GM12873 (cell line): ENCODE measurements at regions not wholly inside any gene's neighbourhood (a gene's known extent, or its start where the extent isn't known, plus 50 kb on each side); places are given as distances from the start of the nearest gene placed in this dataset.

Source experiments
- CTCF ChIP-seq: IDR thresholded peaks from 2 replicates; pipeline ENCODE4 v1.5.1; 2012; ENCODE audit warnings: low read depth, mild to moderate bottlenecking, moderate library complexity, low read length, control low read depth; ENCODE audit not compliant: insufficient read depth; ENCODE audit errors: missing control alignments

- no peak for TF ChIP-seq CTCF
Observed at GRCh38 chr1:5711956-5712645, 280.1 kb downstream of the NPHP4 start.

DNA sequence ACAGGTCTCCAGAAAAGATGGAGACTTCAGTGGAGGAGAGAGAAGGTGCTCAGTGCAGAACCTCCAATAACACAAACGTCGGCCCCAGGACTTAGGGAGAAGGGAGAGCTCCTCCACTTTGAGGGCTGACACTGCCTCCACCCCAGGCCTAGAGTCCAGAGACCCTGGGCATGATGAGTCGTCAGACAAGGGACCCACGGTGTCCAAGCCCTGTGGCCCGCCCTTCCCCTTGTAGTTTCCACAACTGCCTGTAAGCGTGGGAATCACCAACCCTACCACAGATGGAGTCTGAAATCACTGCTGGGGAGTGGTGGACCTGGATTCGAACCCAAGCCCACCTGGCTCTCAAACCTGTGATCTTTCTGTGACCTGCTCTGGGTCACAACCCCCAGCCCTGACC lies 281.1 kb downstream of the NPHP4 start:
- TF ChIP-seq CTCF: no peak

DNA sequence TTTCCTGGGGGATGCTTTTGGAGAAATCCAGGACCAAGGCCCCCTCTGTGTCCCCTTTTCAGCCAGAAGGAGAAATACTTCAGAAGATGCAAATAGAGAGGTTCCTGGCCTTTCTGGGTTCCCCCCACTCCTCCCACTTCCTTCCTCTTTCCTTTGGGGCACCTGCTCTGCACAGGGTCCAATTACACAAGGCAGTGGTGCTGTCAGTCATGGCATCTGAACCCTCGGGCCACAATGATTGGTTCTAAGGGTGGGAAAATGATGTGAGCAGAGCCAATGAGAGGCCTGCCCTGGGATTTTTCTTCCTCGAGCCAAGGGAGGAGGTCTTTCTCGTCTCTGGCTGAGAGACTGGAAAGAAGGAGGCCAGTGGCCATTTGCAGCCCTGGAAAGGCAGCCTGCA lies 282.2 kb downstream of the NPHP4 start:
- TF ChIP-seq CTCF: no peak

DNA sequence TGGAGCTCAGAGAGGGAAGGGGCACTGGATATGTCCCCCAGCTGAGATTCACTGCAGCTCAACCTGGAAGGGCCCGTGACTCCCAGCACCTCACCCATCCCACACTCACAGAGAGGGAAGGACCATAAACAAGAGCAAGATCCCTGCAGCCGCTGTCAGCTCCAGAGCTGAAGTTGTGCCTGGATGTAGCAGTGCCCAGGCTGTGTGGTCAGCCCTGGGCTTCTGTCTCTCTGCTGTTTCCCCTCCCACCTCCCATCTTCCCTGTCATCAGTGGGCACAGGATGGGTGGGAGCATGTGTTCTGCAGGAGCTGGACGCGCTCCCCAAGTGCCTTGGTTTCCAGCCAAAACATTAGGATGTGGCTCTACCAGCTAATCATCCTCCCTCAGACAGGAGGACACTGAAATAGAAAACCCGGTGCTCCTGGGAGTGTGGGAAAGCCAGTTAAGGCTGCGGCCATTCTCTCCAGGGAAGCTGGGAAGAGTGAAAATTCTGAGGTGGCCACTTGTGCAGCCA lies 282.7 kb downstream of the NPHP4 start:
- no peak for TF ChIP-seq CTCF

GRCh38 chr1:5708346-5709245 lies 283.6 kb downstream of the NPHP4 start:
- no peak for TF ChIP-seq CTCF

GRCh38 chr1:5707566-5708345 lies 284.5 kb downstream of the NPHP4 start:
- TF ChIP-seq CTCF: no peak
